ENCODE measurements at regions not wholly inside any gene's neighbourhood (a gene's known extent, or its start where the extent isn't known, plus 50 kb on each side); places are given as distances from the start of the nearest gene placed in this dataset.
"Not testable (repeated sequence)": the region's sequence is repeated elsewhere in the genome, so short reads cannot be mapped to it uniquely, and the experiment has no call there.

DNA sequence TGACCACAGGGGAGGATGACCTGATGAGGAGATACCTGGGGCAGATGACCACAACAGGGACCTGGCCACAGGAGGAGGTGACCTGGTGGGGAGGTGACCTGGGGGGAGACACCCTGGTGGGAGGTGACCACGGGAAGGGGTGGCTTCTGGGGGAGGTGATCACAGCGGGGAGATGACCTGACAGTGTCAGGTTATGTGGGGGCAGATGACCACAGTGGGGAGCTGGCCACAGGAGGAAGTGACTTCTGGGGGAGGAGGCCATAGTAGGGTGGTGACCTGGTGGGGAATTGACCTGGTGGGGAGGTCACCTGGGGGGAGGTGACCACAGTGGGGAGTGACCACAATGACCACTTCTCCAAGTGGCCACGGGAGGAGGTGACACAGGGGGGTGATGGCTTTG, 4381.5 kb upstream of the TPTE start:
- H3K9me3 ChIP-seq; H3K9ac ChIP-seq (ENCODE audit: low read depth in 2 of 2, low read length in 2 of 2); H3K27me3 ChIP-seq; H3K4me1 ChIP-seq; H3K36me3 ChIP-seq; DNase-seq; H3K4me3 ChIP-seq; intact Hi-C loops (cut with DNase I); H3K27ac ChIP-seq: not testable (repeated sequence)

- intact Hi-C loops (cut with DNase I): not testable (repeated sequence)
These were observed 4380.8 kb upstream of the TPTE start for GRCh38 chr21:6140467-6141137.

DNA sequence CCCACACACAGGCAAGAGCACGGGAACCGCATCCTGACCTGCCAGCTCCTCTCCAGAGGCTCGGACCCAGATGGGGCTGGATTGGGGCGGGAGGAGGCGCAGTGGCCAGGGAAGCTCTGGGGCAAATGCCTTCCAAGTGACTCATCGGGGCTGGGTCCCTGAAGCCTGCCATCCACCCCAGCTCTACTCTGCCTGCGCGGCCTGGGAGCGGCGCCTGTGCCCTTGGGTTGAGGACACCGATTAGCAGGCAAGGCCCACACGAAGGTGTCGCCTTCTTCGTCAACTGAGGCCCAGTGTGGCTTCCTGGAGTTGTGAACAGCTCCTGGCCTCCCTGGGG, 4380.3 kb upstream of the TPTE start:
- H3K9me3 ChIP-seq; DNase-seq; H3K36me3 ChIP-seq; H3K4me1 ChIP-seq; H3K27me3 ChIP-seq; H3K9ac ChIP-seq (ENCODE audit: low read depth in 2 of 2, low read length in 2 of 2); intact Hi-C loops (cut with DNase I); H3K4me3 ChIP-seq; H3K27ac ChIP-seq: not testable (repeated sequence)

More at GRCh38 chr21:6140467-6141137, 4380.8 kb upstream of the TPTE start:
- H3K36me3 ChIP-seq; H3K27me3 ChIP-seq; H3K4me3 ChIP-seq; H3K9ac ChIP-seq (ENCODE audit: low read depth in 2 of 2, low read length in 2 of 2); H3K9me3 ChIP-seq; DNase-seq; H3K27ac ChIP-seq; H3K4me1 ChIP-seq: not testable (repeated sequence)

GRCh38 chr21:6153154-6153553, 4368.2 kb upstream of the TPTE start:
- H3K27me3 ChIP-seq; H3K4me3 ChIP-seq; H3K4me1 ChIP-seq; DNase-seq; H3K9ac ChIP-seq (ENCODE audit: low read depth in 2 of 2, low read length in 2 of 2); H3K27ac ChIP-seq; H3K9me3 ChIP-seq; intact Hi-C loops (cut with DNase I); H3K36me3 ChIP-seq: not testable (repeated sequence)

DNA sequence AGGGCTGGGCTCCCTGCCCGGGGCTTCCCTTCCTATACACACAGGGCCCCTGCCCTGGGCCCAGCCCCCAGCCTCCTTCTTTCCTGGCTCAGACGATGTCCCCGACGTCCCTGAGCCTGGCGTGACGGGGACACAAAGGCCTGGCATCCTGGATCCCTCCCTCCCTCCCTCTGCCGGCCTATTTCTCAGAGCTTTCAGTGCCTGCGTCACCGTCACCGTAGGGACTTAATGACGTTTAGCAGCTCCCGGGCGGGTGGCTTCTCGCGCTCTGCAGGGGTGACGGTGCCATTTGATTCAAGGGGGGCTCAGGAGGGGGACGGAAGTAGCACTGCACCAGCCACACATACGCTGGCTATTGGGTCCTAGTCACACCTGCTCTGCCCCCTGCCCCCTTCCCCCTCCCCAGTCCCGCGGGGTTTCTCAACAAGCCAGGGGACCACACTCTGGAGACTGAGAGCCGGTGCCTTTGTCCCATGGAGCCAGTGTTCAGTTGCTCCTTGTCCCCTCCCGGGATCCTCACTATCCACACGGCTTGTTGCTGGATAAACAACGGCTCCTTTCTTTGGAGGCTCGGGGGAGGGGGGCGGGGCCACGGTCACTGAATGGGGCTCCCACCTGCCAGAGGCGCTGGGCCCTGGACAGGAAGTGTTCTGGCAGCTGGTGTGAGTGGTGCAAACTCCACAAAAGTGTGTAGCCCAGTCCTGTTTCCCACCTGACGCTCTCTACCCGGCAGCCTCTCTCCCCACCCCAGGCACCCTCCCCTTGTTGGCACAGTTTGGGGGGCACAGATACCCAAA, 4366.7 kb upstream of the TPTE start:
- DNase-seq; H3K27ac ChIP-seq; H3K9me3 ChIP-seq; H3K36me3 ChIP-seq; H3K4me1 ChIP-seq; intact Hi-C loops (cut with DNase I); H3K9ac ChIP-seq (ENCODE audit: low read depth in 2 of 2, low read length in 2 of 2); H3K27me3 ChIP-seq; H3K4me3 ChIP-seq: not testable (repeated sequence)

DNA sequence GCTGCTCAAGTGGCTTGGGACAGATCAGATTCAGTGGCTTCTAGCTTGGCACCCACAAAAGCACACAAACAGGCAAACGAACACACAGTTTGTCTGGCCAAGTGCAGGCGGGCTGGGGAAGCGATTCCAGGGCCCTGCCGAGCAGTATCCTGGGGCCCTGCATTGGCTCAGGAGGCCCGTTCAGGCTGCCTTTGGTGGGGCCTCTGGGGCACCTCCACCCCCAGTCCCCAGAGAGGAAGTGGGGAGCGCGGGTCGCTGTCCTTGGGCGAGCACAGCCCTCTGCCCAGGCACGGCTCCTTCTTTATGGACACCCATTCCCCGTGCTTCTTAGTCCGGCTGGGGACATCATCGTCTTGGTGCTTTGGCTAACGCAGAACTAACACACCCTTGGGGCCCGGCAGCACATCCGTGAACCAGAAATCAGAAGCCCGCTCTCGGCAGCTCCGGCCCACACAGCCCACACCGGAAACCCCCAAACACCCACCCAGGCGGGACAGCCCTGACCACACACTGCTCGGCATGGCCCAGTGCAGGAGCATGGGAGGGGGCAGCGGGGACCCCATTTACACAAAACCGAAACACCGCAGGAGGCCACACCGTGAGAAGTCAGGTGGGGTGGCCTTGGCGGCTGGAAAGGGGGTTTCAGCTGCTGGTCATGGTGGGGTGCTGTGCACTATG, 4364.5 kb upstream of the TPTE start:
- H3K9me3 ChIP-seq; DNase-seq; H3K27me3 ChIP-seq; H3K4me1 ChIP-seq; H3K4me3 ChIP-seq; H3K9ac ChIP-seq (ENCODE audit: low read depth in 2 of 2, low read length in 2 of 2); intact Hi-C loops (cut with DNase I); H3K27ac ChIP-seq; H3K36me3 ChIP-seq: not testable (repeated sequence)

DNA sequence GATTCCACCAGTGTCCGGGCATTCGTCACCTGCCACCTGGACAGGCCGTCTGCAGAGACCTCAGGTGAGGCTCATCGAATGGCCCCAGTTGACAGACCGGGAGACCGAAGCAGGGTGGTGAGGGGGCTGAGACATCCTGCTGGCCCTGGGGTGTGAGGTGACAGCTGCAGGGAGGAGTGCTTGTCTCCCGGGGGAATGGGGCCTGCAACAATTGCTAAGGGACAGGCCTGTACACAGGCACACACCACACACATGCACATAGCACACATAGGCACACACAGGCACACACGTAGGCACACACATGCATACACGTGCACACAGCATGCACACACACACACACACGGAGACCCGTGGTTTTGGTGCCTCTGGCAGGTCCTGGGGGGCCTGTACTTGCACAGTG, 4363.9 kb upstream of the TPTE start:
- H3K27ac ChIP-seq; H3K27me3 ChIP-seq; H3K36me3 ChIP-seq; DNase-seq; intact Hi-C loops (cut with DNase I); H3K4me1 ChIP-seq; H3K4me3 ChIP-seq; H3K9me3 ChIP-seq; H3K9ac ChIP-seq (ENCODE audit: low read depth in 2 of 2, low read length in 2 of 2): not testable (repeated sequence)

DNA sequence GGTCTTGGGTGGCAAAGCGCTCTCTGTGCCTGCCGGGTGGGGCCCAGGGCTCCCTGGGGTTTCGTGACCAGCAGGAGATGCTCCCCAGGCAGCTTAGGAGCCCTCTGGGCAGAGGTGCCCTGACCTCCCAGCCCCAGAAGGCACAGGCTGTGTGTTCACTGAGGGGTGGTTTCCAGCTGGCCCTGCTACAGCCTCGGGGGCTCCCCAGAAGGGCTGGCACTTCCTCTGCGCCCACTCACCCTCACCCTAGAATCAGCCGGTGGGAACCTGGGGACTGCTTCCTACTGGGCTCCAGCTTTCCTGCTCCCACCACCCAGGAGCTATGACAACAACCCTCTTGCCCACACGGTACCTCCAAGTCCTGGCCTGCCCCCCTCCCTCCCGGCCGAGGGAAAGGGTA, 4363.2 kb upstream of the TPTE start:
- DNase-seq; H3K9me3 ChIP-seq; H3K4me3 ChIP-seq; H3K27ac ChIP-seq; H3K9ac ChIP-seq (ENCODE audit: low read depth in 2 of 2, low read length in 2 of 2); H3K27me3 ChIP-seq; H3K36me3 ChIP-seq; H3K4me1 ChIP-seq; intact Hi-C loops (cut with DNase I): not testable (repeated sequence)

Measured in colonic mucosa (tissue), 4 donors.